ENCODE measurements at regions not wholly inside any gene's neighbourhood (a gene's known extent, or its start where the extent isn't known, plus 50 kb on each side); places are given as distances from the start of the nearest gene placed in this dataset.

GRCh38 chr20:39243962-39244361 is 281.8 kb downstream of the DHX35 start (continued):
- TF ChIP-seq CHD7 (IDR thresholded peaks at IDR 0.05; ENCODE audit: insufficient replicate concordance, low read length) (no peak), RNF2 (IDR thresholded peaks at IDR 0.05; ENCODE audit: borderline replicate concordance, low read depth, low read length, missing control alignments, poor library complexity, severe bottlenecking) (no peak), NRF1 (IDR thresholded peaks at IDR 0.05; ENCODE audit: low read depth, low read length) (no peak)
